Astrocyte of the spinal cord (primary cell): ENCODE measurements at regions not wholly inside any gene's neighbourhood (a gene's known extent, or its start where the extent isn't known, plus 50 kb on each side); places are given as distances from the start of the nearest gene placed in this dataset.
"Not testable (repeated sequence)": the region's sequence is repeated elsewhere in the genome, so short reads cannot be mapped to it uniquely, and the experiment has no call there.

ENCODE experiments used
- DNase-seq: peaks from one replicate; pipeline ENCODE4 v3.0.0; 2011; ENCODE audit warnings: low read depth, low spot score
- H3K4me3 ChIP-seq: 2 replicates; pipeline ENCODE4 v1.5.1; 2011; ENCODE audit warnings: low read depth, mild to moderate bottlenecking, low read length, moderate library complexity
- CTCF ChIP-seq: IDR thresholded peaks from 2 replicates; pipeline ENCODE4 v1.5.1; 2012; ENCODE audit warnings: low read depth, mild to moderate bottlenecking, low read length, inconsistent platforms
- in situ Hi-C: cut with HindIII; loops from 2 replicates; pipeline ENCODE4 v1.10.0; 2017; ENCODE audit warnings: low sequenced_read_pairs

GRCh38 chr2:7648221-7648795 is 731.1 kb downstream of the RNF144A start:
- DNase-seq = no peak
- TF ChIP-seq CTCF = no peak
- no peak overlapping the region for H3K4me3 ChIP-seq
- in situ Hi-C loops = no loop called here

- DNase-seq = no peak
- no peak for TF ChIP-seq CTCF
- in situ Hi-C loops = no loop called here
Measured at GRCh38 chr2:7649461-7650228, 732.4 kb downstream of the RNF144A start.

GRCh38 chr2:7653617-7654016 is 736.4 kb downstream of the RNF144A start:
- no peak for TF ChIP-seq CTCF
- no peak overlapping the region for H3K4me3 ChIP-seq
- DNase-seq = no peak
- in situ Hi-C loops = no loop called here

More at GRCh38 chr2:7649461-7650228, 732.4 kb downstream of the RNF144A start:
- H3K4me3 ChIP-seq = no peak overlapping the region

- no peak for TF ChIP-seq CTCF
- H3K4me3 ChIP-seq = no peak overlapping the region
- DNase-seq = no peak
- in situ Hi-C loops = no loop called here
Measured at GRCh38 chr2:7655629-7656028, 738.4 kb downstream of the RNF144A start.

GRCh38 chr2:7657526-7657925 is 740.3 kb downstream of the RNF144A start:
- H3K4me3 ChIP-seq, DNase-seq, in situ Hi-C loops: not testable (repeated sequence)

GRCh38 chr2:7658486-7658885 is 741.3 kb downstream of the RNF144A start:
- no peak for DNase-seq
- H3K4me3 ChIP-seq = no peak overlapping the region
- TF ChIP-seq CTCF = no peak
- in situ Hi-C loops = no loop called here

GRCh38 chr2:7660816-7661215 is 743.6 kb downstream of the RNF144A start:
- no peak overlapping the region for H3K4me3 ChIP-seq
- in situ Hi-C loops = no loop called here
- TF ChIP-seq CTCF = no peak
- no peak for DNase-seq
